Activated CD4-positive, CD25-positive, alpha-beta regulatory T cell (primary cell): ENCODE measurements at regions not wholly inside any gene's neighbourhood (a gene's known extent, or its start where the extent isn't known, plus 50 kb on each side); places are given as distances from the start of the nearest gene placed in this dataset.
"Not testable (repeated sequence)": the region's sequence is repeated elsewhere in the genome, so short reads cannot be mapped to it uniquely, and the experiment has no call there.

ENCODE experiments used
- DNase-seq, 4 experiments: peaks; one replicate each; lab custom pipeline; 2025; lab: John Stamatoyannopoulos, UW

DNA sequence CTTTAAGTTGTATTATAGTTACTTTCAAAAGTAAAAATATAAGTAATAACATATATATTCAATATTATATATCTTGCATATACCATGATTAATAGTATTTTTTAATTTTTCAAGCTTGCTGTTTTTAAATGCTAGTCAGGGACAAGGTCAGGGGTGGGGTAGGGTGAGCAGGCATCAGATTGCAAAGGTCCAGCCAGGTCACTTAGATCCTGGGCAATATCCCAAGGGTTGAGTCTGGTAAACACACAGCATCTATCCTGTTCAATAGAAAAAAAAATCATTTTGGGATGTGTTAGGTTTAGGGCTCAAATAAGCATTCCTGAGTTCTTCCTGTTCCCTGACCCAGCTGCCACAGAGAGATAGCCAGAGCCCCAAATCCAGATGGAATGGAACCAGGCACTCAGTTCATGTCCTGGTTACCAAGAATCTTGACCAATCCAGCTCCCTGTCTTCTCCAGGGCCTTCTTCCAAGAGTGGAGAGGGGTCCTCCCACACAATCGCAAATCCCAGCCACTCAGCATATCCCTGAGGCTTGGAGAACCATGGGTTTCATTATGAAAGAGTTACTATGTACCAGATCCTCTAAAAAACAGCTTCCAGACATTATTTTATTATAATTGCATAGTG lies 134.9 kb upstream of the TOP1 start:
- DNase-seq, result no peak

- DNase-seq, result no peak
Observed at GRCh38 chr20:40894237-40894630, 134.4 kb upstream of the TOP1 start.

- DNase-seq, result no peak
Observed at GRCh38 chr20:40895182-40895581, 133.4 kb upstream of the TOP1 start.

- DNase-seq, result no peak
Observed at GRCh38 chr20:40896814-40897700, 131.6 kb upstream of the TOP1 start.

- no peak for DNase-seq
Observed at GRCh38 chr20:40899344-40899743, 129.3 kb upstream of the TOP1 start.

- no peak for DNase-seq
Observed at GRCh38 chr20:40900666-40901215, 127.9 kb upstream of the TOP1 start.

GRCh38 chr20:40902661-40903060 lies 126.0 kb upstream of the TOP1 start:
- no peak for DNase-seq

DNA sequence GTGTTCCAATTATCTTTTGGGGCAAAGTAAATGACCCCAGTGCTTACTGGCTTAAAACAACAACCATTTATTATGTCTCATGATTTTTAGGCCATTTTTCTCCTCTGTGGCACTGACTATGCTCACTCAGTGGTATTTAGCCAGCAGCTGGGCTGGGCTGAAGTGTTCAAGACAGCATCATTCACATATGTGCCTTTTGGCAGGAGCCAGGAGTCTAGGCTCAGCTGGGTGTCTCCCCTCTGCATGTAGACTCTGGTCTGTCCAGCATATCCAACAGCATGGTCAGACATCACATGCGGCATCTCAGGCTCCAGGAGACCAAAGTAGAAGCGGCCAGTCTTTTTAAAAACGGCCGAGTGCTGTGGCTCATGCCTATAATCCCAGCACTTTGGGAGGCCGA lies 120.3 kb upstream of the TOP1 start:
- no peak for DNase-seq

- DNase-seq, result not testable (repeated sequence)
Observed at GRCh38 chr20:40909489-40909888, 119.1 kb upstream of the TOP1 start.

DNA sequence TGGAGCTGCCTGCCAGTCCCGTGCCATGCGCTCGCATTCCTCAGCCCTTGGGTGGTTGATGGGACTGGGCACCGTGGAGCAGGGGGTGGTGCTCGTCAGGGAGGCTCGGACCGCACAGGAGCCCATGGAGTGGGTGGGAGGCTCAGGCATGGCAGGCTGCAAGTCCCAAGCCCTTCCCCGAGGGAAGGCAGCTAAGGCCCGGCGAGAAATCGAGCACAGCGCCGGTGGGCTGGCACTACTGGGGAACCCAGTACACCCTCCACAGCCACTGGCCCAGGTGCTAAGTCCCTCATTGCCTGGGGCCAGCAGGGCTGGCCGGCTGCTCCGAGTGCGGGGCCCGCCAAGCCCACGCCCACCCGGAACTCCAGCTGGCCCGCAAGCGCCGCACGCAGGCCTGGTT lies 118.2 kb upstream of the TOP1 start:
- not testable (repeated sequence) for DNase-seq

DNA sequence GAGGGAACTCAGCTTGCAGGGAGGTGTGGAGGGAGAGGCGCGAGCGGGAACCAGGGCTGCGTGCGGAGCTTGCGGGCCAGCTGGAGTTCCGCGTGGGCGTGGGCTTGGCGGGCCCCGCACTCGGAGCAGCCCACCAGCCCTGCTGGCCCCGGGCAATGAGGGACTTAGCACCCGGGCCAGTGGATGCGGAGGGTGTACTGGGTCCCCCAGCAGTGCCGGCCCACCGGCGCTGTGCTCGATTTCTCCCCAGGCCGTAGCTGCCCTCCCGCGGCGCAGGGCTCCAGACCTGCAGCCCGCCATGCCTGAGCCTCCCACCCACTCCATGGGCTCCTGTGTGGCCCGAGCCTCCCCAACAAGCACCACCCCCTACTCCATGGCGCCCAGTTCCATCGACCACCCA lies 117.5 kb upstream of the TOP1 start:
- DNase-seq, result not testable (repeated sequence)

- DNase-seq, result no peak
Observed at GRCh38 chr20:40913224-40914185, 115.1 kb upstream of the TOP1 start.

DNA sequence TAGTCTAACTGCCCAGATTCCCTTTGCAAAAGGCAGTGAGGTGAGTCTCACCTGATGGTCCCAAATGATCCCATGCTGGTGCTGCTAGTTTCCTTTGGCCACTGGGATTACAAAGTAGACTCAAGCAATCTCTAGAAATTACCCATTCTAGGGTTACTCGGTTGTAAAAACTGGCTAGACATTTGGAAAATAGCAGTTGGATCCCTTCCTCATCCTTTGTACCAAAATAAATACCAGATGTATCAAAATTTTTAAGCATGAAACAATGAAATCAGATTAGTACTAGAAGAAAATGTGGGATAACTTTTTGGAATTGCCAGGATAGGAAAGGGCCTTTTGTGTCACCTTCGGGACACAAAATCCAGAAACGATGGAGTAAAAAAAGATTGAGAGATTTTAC lies 112.9 kb upstream of the TOP1 start:
- no peak for DNase-seq

DNA sequence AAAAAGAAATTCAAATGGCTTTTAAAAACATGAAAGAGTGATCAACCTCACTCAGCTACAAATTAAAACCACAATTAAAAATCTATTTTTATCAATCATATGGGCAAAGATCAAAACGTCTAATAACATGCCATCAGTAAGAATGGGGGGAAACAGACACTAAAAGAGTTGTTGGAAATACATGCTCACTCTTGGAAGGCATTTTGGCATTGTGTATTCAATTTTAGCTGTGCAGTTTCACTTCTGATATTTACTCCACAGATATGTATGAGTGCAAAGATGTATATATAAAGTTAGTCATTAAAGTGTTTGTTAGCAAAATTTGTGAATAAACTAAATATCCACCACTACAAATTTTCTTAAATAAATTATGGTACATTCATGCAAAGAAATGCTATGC lies 112.3 kb upstream of the TOP1 start:
- no peak for DNase-seq

DNA sequence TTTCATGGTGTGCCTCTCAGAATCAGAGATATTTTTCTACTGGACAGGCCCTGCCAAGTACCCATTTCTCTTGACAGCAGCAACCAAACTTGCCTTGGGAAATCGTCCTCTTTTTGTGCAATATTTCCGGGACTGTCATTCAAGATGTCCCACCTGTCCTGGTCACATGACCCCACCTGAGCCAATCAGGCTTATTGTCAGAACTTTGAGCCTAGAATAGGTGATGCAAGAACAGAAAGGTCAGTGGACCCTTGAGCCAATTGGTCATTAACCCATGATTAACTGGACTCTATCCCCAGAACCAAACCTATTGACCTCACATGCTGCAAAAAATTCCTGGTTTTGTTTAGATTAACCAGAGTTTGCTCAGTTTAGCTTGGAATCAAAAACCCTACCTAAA lies 108.3 kb upstream of the TOP1 start:
- DNase-seq, result no peak

GRCh38 chr20:40922865-40923264 lies 105.8 kb upstream of the TOP1 start:
- no peak for DNase-seq

GRCh38 chr20:40925829-40926510 lies 102.7 kb upstream of the TOP1 start:
- no peak for DNase-seq

DNA sequence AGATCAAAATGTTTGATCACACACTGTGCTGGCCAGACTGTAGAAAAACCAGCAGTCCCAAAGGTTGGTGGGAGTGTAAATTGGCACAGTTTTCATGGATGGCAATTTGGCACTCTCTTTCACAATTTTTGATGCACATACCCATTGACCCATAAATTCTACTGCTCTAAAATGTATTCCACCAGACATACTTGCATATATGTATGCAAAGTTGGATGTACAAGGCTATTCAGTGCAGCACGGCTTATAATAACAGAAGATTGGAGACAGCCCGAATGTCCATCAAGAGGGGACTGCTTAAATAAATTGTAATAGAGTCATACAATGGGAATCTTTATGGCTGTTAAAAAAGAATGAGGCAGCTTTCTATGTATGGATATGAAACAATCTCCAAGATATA lies 101.7 kb upstream of the TOP1 start:
- no peak for DNase-seq

GRCh38 chr20:40930561-40930960 lies 98.1 kb upstream of the TOP1 start:
- no peak for DNase-seq

GRCh38 chr20:40931410-40932044 lies 97.1 kb upstream of the TOP1 start:
- DNase-seq, result no peak

DNA sequence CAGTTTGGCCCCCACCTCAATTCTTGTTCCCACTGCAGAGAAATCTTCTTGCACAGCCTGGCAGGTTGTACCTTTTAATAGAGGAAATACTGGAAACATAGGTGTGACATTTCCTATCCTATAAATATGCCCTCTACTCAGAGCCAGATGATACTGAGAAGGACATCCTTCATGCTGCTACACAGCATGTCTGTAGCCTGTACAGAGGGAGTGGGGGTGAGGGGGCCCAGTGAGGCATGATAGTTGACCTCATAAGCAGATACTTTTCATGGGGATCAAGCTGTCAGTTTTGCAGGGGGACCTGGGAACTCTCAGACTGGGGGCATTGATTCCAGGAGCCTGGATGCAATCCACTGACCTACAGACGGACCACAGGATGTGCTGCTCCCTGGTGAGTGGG lies 96.2 kb upstream of the TOP1 start:
- no peak for DNase-seq
